ENCODE measurements at regions not wholly inside any gene's neighbourhood (a gene's known extent, or its start where the extent isn't known, plus 50 kb on each side); places are given as distances from the start of the nearest gene placed in this dataset.

GRCh38 chr3:168395551-168395950 lies 299.8 kb upstream of the GOLIM4 start:
- TF ChIP-seq EZH2 (IDR thresholded peaks at IDR 0.05; ENCODE audit: low read length) (no peak), CTCF (optimal IDR thresholded peaks at IDR 0.05 in 1 of 3, IDR thresholded peaks at IDR 0.05 in 1 of 3, conservative IDR thresholded peaks at IDR 0.05 in 1 of 3; ENCODE audit: extremely low read depth in 1 of 3, insufficient read depth in 2 of 3, low read length in 3 of 3) (no peak)

Measured in keratinocyte (primary cell).